Endothelial cell of hepatic sinusoid (primary cell): ENCODE measurements at regions not wholly inside any gene's neighbourhood (a gene's known extent, or its start where the extent isn't known, plus 50 kb on each side); places are given as distances from the start of the nearest gene placed in this dataset.

Experiments
- in situ Hi-C: cut with HindIII; loops from 2 replicates; pipeline ENCODE4 v1.10.0; 2017; ENCODE audit warnings: low sequenced_read_pairs

GRCh38 chr2:240366901-240367300 lies 68.6 kb upstream of the GPC1 start:
- in situ Hi-C loops, result no loop called here

- in situ Hi-C loops, result no loop called here
Measured at GRCh38 chr2:240367721-240368120, 67.7 kb upstream of the GPC1 start.

- in situ Hi-C loops, result no loop called here
Measured at GRCh38 chr2:240368781-240369331, 66.6 kb upstream of the GPC1 start.

- in situ Hi-C loops, result no loop called here
Measured at GRCh38 chr2:240369335-240369734, 66.1 kb upstream of the GPC1 start.

- in situ Hi-C loops, result loop anchor here (5.0 kb wide), 1 partner anchor 33 kb away; no protein-coding TSS in a partner anchor
Measured at GRCh38 chr2:240369801-240370585, 65.5 kb upstream of the GPC1 start.

- in situ Hi-C loops, result loop anchor here (5.0 kb wide), 1 partner anchor 34 kb away; no protein-coding TSS in a partner anchor
Measured at GRCh38 chr2:240371129-240372000, 64.1 kb upstream of the GPC1 start.

- in situ Hi-C loops, result loop anchor here (5.0 kb wide), 1 partner anchor 35 kb away; no protein-coding TSS in a partner anchor
Measured at GRCh38 chr2:240372101-240372500, 63.4 kb upstream of the GPC1 start.

- in situ Hi-C loops, result loop anchor here (5.0 kb wide), 1 partner anchor 36 kb away; no protein-coding TSS in a partner anchor
Measured at GRCh38 chr2:240373289-240373885, 62.1 kb upstream of the GPC1 start.

- in situ Hi-C loops, result loop anchor here (5.0 kb wide), 1 partner anchor 37 kb away; no protein-coding TSS in a partner anchor
Measured at GRCh38 chr2:240374085-240374907, 61.2 kb upstream of the GPC1 start.

- in situ Hi-C loops, result no loop called here
Measured at GRCh38 chr2:240375024-240375645, 60.3 kb upstream of the GPC1 start.

GRCh38 chr2:240376739-240377138 lies 58.7 kb upstream of the GPC1 start:
- in situ Hi-C loops, result no loop called here

- in situ Hi-C loops, result no loop called here
Measured at GRCh38 chr2:240377366-240377765, 58.1 kb upstream of the GPC1 start.

GRCh38 chr2:240379089-240379636 lies 56.3 kb upstream of the GPC1 start:
- in situ Hi-C loops, result no loop called here

- in situ Hi-C loops, result no loop called here
Measured at GRCh38 chr2:240383099-240383758, 52.2 kb upstream of the GPC1 start.

GRCh38 chr2:240383871-240384700 lies 51.4 kb upstream of the GPC1 start:
- in situ Hi-C loops, result no loop called here

- in situ Hi-C loops, result loop anchor here (5.0 kb wide), 1 partner anchor 52 kb away; the partner anchor contains the start of gene GPC1
Measured at GRCh38 chr2:240384711-240385450, 50.6 kb upstream of the GPC1 start.
